Osteocyte (in vitro differentiated cells): ENCODE measurements at regions not wholly inside any gene's neighbourhood (a gene's known extent, or its start where the extent isn't known, plus 50 kb on each side); places are given as distances from the start of the nearest gene placed in this dataset.

ENCODE experiments used
- DNase-seq: peaks from one replicate; pipeline ENCODE4 v3.0.0; 2021; ENCODE audit warnings: mixed read lengths; ENCODE audit not compliant: unreplicated experiment; ENCODE audit errors: extremely low spot score
- H3K27ac Mint-ChIP-seq: one replicate; pipeline ENCODE4 v1.8.0; 2021; ENCODE audit warnings: mild to moderate bottlenecking, mixed read lengths; ENCODE audit not compliant: unreplicated experiment
- H3K27me3 Mint-ChIP-seq: one replicate; pipeline ENCODE4 v1.8.0; 2021; ENCODE audit warnings: mixed read lengths; ENCODE audit not compliant: unreplicated experiment
- H3K36me3 Mint-ChIP-seq: one replicate; pipeline ENCODE4 v1.8.0; 2021; ENCODE audit warnings: mixed read lengths; ENCODE audit not compliant: unreplicated experiment
- H3K4me1 Mint-ChIP-seq: one replicate; pipeline ENCODE4 v1.8.0; 2021; ENCODE audit warnings: mixed read lengths; ENCODE audit not compliant: unreplicated experiment
- H3K4me3 Mint-ChIP-seq: one replicate; pipeline ENCODE4 v1.8.0; 2021; ENCODE audit warnings: mild to moderate bottlenecking, moderate library complexity, mixed read lengths; ENCODE audit not compliant: unreplicated experiment
- H3K9me3 Mint-ChIP-seq: one replicate; pipeline ENCODE4 v1.8.0; 2021; ENCODE audit warnings: mixed read lengths; ENCODE audit not compliant: unreplicated experiment
- CTCF ChIP-seq: fragments of 200-600 bp; sonication (generic); IDR thresholded peaks from 2 replicates; pipeline ENCODE4 v1.5.0; 2021; ENCODE audit warnings: antibody characterized with exemption, mild to moderate bottlenecking, moderate library complexity

GRCh38 chr6:47114460-47114859, 72.3 kb upstream of the ADGRF1 start:
- no peaks in the 10 kb centered on the region for H3K36me3 Mint-ChIP-seq
- no peaks in the 10 kb centered on the region for H3K9me3 Mint-ChIP-seq
- H3K27ac Mint-ChIP-seq: no peak overlapping the region
- H3K4me3 Mint-ChIP-seq: no peak overlapping the region
- no peak for DNase-seq
- no peak for TF ChIP-seq CTCF
- H3K4me1 Mint-ChIP-seq: peaks cover 10% of the 10 kb centered on the region
- peaks cover 8% of the 10 kb centered on the region for H3K27me3 Mint-ChIP-seq

GRCh38 chr6:47112317-47112716, 70.2 kb upstream of the ADGRF1 start:
- no peaks in the 10 kb centered on the region for H3K36me3 Mint-ChIP-seq
- H3K4me1 Mint-ChIP-seq: peaks cover 11% of the 10 kb centered on the region
- DNase-seq: no peak
- TF ChIP-seq CTCF: no peak
- no peaks in the 10 kb centered on the region for H3K9me3 Mint-ChIP-seq
- H3K27me3 Mint-ChIP-seq: peaks cover 6% of the 10 kb centered on the region
- H3K4me3 Mint-ChIP-seq: no peak overlapping the region
- no peak overlapping the region for H3K27ac Mint-ChIP-seq

GRCh38 chr6:47111685-47112084, 69.6 kb upstream of the ADGRF1 start:
- TF ChIP-seq CTCF: no peak
- H3K36me3 Mint-ChIP-seq: no peaks in the 10 kb centered on the region

GRCh38 chr6:47109281-47109680, 67.1 kb upstream of the ADGRF1 start:
- H3K9me3 Mint-ChIP-seq: no peaks in the 10 kb centered on the region
- no peak for TF ChIP-seq CTCF
- no peak overlapping the region for H3K27ac Mint-ChIP-seq
- no peaks in the 10 kb centered on the region for H3K36me3 Mint-ChIP-seq
- H3K27me3 Mint-ChIP-seq: peaks cover 2% of the 10 kb centered on the region
- no peak overlapping the region for H3K4me3 Mint-ChIP-seq
- peaks cover 17% of the 10 kb centered on the region for H3K4me1 Mint-ChIP-seq
- no peak for DNase-seq

More at GRCh38 chr6:47111685-47112084, 69.6 kb upstream of the ADGRF1 start:
- peaks cover 6% of the 10 kb centered on the region for H3K27me3 Mint-ChIP-seq
- no peaks in the 10 kb centered on the region for H3K9me3 Mint-ChIP-seq
- DNase-seq: no peak
- peaks cover 11% of the 10 kb centered on the region for H3K4me1 Mint-ChIP-seq
- no peak overlapping the region for H3K4me3 Mint-ChIP-seq
- H3K27ac Mint-ChIP-seq: no peak overlapping the region

- Mint-ChIP-seq H3K27ac (no peak overlapping the region), H3K4me1 (peaks cover 10% of the 10 kb centered on the region), H3K36me3 (no peaks in the 10 kb centered on the region), H3K4me3 (no peak overlapping the region), H3K27me3 (peaks cover 6% of the 10 kb centered on the region), H3K9me3 (no peaks in the 10 kb centered on the region)
- no peak for DNase-seq
- no peak for TF ChIP-seq CTCF
Observed at GRCh38 chr6:47106721-47107197, 64.6 kb upstream of the ADGRF1 start.
